GM18868 (cell line): ENCODE measurements at regions not wholly inside any gene's neighbourhood (a gene's known extent, or its start where the extent isn't known, plus 50 kb on each side); places are given as distances from the start of the nearest gene placed in this dataset.

Experiments used
- ATAC-seq: cut with Tn5 transposase; IDR thresholded peaks from one replicate; pipeline ENCODE4 v1.9.1; 2021; ENCODE audit warnings: mild to moderate bottlenecking, moderate library complexity; ENCODE audit not compliant: unreplicated experiment

GRCh38 chr13:33462109-33462508, 176.6 kb upstream of the STARD13 start:
- no peak for ATAC-seq

GRCh38 chr13:33464345-33464744, 178.8 kb upstream of the STARD13 start:
- ATAC-seq: no peak

- ATAC-seq: no peak
Observed at GRCh38 chr13:33466262-33466661, 180.7 kb upstream of the STARD13 start.

- ATAC-seq: no peak
Observed at GRCh38 chr13:33467556-33467955, 182.0 kb upstream of the STARD13 start.

- no peak for ATAC-seq
Observed at GRCh38 chr13:33471204-33471603, 185.6 kb upstream of the STARD13 start.

- no peak for ATAC-seq
Observed at GRCh38 chr13:33472446-33472845, 186.9 kb upstream of the STARD13 start.

GRCh38 chr13:33479105-33479504, 193.6 kb upstream of the STARD13 start:
- ATAC-seq: no peak

GRCh38 chr13:33480561-33480960, 195.0 kb upstream of the STARD13 start:
- ATAC-seq: no peak

- ATAC-seq: no peak
Observed at GRCh38 chr13:33483471-33483870, 197.9 kb upstream of the STARD13 start.

- ATAC-seq: no peak
Observed at GRCh38 chr13:33485247-33485646, 199.7 kb upstream of the STARD13 start.

GRCh38 chr13:33487575-33488243, 202.2 kb upstream of the STARD13 start:
- peak; percentile 96 for ATAC-seq

GRCh38 chr13:33489563-33489962, 204.0 kb upstream of the STARD13 start:
- no peak for ATAC-seq

GRCh38 chr13:33490461-33491327, 205.1 kb upstream of the STARD13 start:
- no peak for ATAC-seq

- ATAC-seq: no peak
Observed at GRCh38 chr13:33493672-33494365, 208.3 kb upstream of the STARD13 start.

- ATAC-seq: no peak
Observed at GRCh38 chr13:33494596-33495204, 209.1 kb upstream of the STARD13 start.

- no peak for ATAC-seq
Observed at GRCh38 chr13:33496336-33496735, 210.8 kb upstream of the STARD13 start.

GRCh38 chr13:33497146-33497845, 211.7 kb upstream of the STARD13 start:
- ATAC-seq: no peak

GRCh38 chr13:33508060-33508459, 222.5 kb upstream of the STARD13 start:
- ATAC-seq: no peak

GRCh38 chr13:33509642-33510229, 224.2 kb upstream of the STARD13 start:
- no peak for ATAC-seq

GRCh38 chr13:33510350-33510970, 224.9 kb upstream of the STARD13 start:
- no peak for ATAC-seq
